Stomach (tissue), 4 donors: ENCODE measurements at regions not wholly inside any gene's neighbourhood (a gene's known extent, or its start where the extent isn't known, plus 50 kb on each side); places are given as distances from the start of the nearest gene placed in this dataset.

ENCODE experiments used
- CTCF ChIP-seq, 7 experiments: fragments of 450-650 bp in 4 of 7; fragments of 200-600 bp in 3 of 7; sonication (generic) in 3 of 7; IDR thresholded peaks; one replicate each; pipeline ENCODE4 v1.5.1; 2016 to 2019; ENCODE audit warnings: antibody characterized with exemption in 7 of 7, control low read depth in 2 of 7, mild to moderate bottlenecking in 1 of 7
- POLR2AphosphoS5 ChIP-seq, 3 donors: sonication (generic); formaldehyde crosslinking; IDR thresholded peaks; one replicate each; pipeline ENCODE4 v1.6.1; 2016; ENCODE audit warnings: antibody characterized with exemption in 3 of 3

GRCh38 chr15:46266661-46267060, 631.8 kb downstream of the SQOR start:
- TF ChIP-seq CTCF (IDR thresholded peaks at IDR 0.05) (no peak), POLR2AphosphoS5 (IDR thresholded peaks at IDR 0.05) (no peak)
